ENCODE measurements at regions not wholly inside any gene's neighbourhood (a gene's known extent, or its start where the extent isn't known, plus 50 kb on each side); places are given as distances from the start of the nearest gene placed in this dataset.

DNA sequence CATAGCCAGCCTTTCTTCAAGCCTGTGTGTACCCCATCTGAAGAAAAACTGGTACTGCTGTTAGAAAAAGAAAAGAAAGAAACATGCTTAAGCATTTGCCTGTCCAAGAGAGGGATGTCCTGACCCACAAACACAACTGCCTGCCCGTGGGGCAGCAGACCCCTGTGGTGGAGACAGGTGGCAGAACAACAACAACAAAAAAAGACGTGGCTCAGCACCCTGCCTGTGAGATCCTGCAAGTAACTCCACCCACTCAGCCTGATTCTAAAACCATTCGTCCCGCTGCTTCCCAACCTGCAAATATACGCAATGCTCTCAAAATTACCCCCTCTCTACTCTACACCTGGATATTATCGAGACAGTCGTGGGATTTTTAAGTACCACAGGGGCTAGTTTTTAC, 64.9 kb upstream of the ZDHHC17 start:
- no peak overlapping the region for H3K4me3 ChIP-seq (ENCODE audit: low read length)
- no peaks in the 10 kb centered on the region for H3K9me3 ChIP-seq (ENCODE audit: low read length)
- H4K20me1 ChIP-seq (ENCODE audit: low read length): no peaks in the 10 kb centered on the region
- H3K27me3 ChIP-seq (ENCODE audit: low read length): no peaks in the 10 kb centered on the region
- no peaks in the 10 kb centered on the region for H3K36me3 ChIP-seq (ENCODE audit: low read depth, low read length)
- ChIA-PET POLR2A (ENCODE audit: unreplicated experiment) (no interaction called here), CTCF (no interaction called here)
- DNase-seq (no peak), ATAC-seq (no peak)
- TF ChIP-seq EZH2 (IDR thresholded peaks at IDR 0.05; ENCODE audit: low read length, unreplicated experiment): no peak
- TF ChIP-seq EZH2phosphoT487 (IDR thresholded peaks at IDR 0.05; ENCODE audit: borderline replicate concordance, low read length): no peak
- TF ChIP-seq, protein P1, sequence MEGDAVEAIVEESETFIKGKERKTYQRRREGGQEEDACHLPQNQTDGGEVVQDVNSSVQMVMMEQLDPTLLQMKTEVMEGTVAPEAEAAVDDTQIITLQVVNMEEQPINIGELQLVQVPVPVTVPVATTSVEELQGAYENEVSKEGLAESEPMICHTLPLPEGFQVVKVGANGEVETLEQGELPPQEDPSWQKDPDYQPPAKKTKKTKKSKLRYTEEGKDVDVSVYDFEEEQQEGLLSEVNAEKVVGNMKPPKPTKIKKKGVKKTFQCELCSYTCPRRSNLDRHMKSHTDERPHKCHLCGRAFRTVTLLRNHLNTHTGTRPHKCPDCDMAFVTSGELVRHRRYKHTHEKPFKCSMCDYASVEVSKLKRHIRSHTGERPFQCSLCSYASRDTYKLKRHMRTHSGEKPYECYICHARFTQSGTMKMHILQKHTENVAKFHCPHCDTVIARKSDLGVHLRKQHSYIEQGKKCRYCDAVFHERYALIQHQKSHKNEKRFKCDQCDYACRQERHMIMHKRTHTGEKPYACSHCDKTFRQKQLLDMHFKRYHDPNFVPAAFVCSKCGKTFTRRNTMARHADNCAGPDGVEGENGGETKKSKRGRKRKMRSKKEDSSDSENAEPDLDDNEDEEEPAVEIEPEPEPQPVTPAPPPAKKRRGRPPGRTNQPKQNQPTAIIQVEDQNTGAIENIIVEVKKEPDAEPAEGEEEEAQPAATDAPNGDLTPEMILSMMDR (conservative IDR thresholded peaks at IDR 0.05; ENCODE audit: low read depth, low read length): no peak
- peaks cover 3% of the 10 kb centered on the region; the same call in 1 of the 2 replicates for H3K4me1 ChIP-seq (ENCODE audit: insufficient read depth, low read length)
- no peak overlapping the region for H3K9ac ChIP-seq (ENCODE audit: low read length)
- H3K79me2 ChIP-seq (ENCODE audit: low read length): no peaks in the 10 kb centered on the region
- no peak overlapping the region for H2AFZ ChIP-seq (ENCODE audit: low read length)
- intact Hi-C loops (cut with micrococcal nuclease): no loop called here
- no TSS peak for BruUV-seq (replicated peaks)
- H3K4me2 ChIP-seq (ENCODE audit: low read length): no peak overlapping the region
- no peaks in the 10 kb centered on the region for H3F3A ChIP-seq (ENCODE audit: low read length, unreplicated experiment)
- no peaks in the 10 kb centered on the region for H3K9me2 ChIP-seq (replicated peaks; ENCODE audit: low read length)
- H3K27ac ChIP-seq (ENCODE audit: low read length): no peak overlapping the region

DNA sequence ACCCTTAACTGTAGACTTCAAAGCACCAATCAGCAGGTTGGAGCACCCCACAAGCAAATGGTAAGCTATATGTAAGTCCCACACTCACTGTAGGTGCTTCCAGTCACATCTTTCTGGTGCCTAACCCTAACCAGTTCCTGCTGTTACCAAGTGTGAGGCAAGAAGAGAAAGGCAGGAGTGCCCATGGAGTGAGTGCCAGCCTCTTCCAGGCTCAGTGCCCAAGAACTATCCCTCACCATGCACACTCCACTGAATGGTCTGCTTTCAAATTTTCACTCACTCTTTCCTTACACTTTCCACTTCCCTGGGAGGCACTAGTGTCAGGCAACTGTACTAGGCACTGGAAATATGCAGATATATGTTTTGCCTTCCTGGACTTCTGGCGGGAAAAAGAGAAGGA, 62.2 kb upstream of the ZDHHC17 start:
- H3K36me3 ChIP-seq (ENCODE audit: low read depth, low read length): no peaks in the 10 kb centered on the region
- ChIA-PET POLR2A (ENCODE audit: unreplicated experiment) (no interaction called here), CTCF (no interaction called here)

DNA sequence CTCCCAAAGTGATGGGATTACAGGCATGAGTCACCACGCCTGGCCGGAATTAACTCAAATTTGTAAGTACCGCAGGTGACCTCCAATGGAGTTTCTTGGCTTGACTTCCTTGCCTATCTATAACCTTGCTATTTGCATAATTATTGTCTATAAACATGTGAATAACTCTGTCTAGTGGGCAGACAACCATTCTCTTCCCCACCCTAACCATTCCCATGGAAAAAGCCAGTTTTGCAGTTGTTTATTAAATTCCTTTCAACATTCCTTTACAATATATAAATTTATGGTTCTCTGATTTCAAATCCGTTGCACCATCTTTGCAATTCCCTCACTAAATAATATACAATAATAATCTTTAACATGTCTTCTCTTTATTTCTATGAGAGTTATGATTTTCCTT, 61.0 kb upstream of the ZDHHC17 start:
- CTCF ChIA-PET: no interaction called here
- Histone ChIP-seq H3K27me3 (ENCODE audit: low read length) (no peaks in the 10 kb centered on the region), H3K4me2 (ENCODE audit: low read length) (no peak overlapping the region), H3F3A (ENCODE audit: low read length, unreplicated experiment) (no peaks in the 10 kb centered on the region), H3K9me2 (replicated peaks; ENCODE audit: low read length) (no peaks in the 10 kb centered on the region), H3K4me3 (ENCODE audit: low read length) (no peak overlapping the region), H3K4me1 (ENCODE audit: insufficient read depth, low read length) (peaks cover 16% of the 10 kb centered on the region), H3K9me3 (ENCODE audit: low read length) (no peaks in the 10 kb centered on the region), H3K27ac (ENCODE audit: low read length) (no peak overlapping the region), H3K36me3 (ENCODE audit: low read depth, low read length) (no peaks in the 10 kb centered on the region), H3K79me2 (ENCODE audit: low read length) (no peaks in the 10 kb centered on the region), H4K20me1 (ENCODE audit: low read length) (no peaks in the 10 kb centered on the region), H2AFZ (ENCODE audit: low read length) (no peak overlapping the region), H3K9ac (ENCODE audit: low read length) (no peak overlapping the region)
- no peak for DNase-seq
- POLR2A ChIA-PET (ENCODE audit: unreplicated experiment): interaction anchor here (0.5 kb wide), 1 partner anchor 11 kb away, joined by 3 read pairs; no protein-coding TSS in a partner anchor
- no peak for ATAC-seq
- no TSS peak for BruUV-seq (replicated peaks)
- intact Hi-C loops (cut with micrococcal nuclease): loop anchor here (5.0 kb wide), 1 partner anchor 71 kb away; no protein-coding TSS in a partner anchor
- TF ChIP-seq EZH2 (IDR thresholded peaks at IDR 0.05; ENCODE audit: low read length, unreplicated experiment): no peak
- TF ChIP-seq, protein P1 (conservative IDR thresholded peaks at IDR 0.05; ENCODE audit: low read depth, low read length): no peak
- no peak for TF ChIP-seq EZH2phosphoT487 (IDR thresholded peaks at IDR 0.05; ENCODE audit: borderline replicate concordance, low read length)

More for the DNA sequence above, 62.2 kb upstream of the ZDHHC17 start:
- no peaks in the 10 kb centered on the region for H3F3A ChIP-seq (ENCODE audit: low read length, unreplicated experiment)
- no peak overlapping the region for H3K4me2 ChIP-seq (ENCODE audit: low read length)
- H3K27me3 ChIP-seq (ENCODE audit: low read length): no peaks in the 10 kb centered on the region
- BruUV-seq (replicated peaks): no TSS peak
- no peaks in the 10 kb centered on the region for H3K9me3 ChIP-seq (ENCODE audit: low read length)
- H3K79me2 ChIP-seq (ENCODE audit: low read length): no peaks in the 10 kb centered on the region
- ATAC-seq (no peak), DNase-seq (no peak)
- no peak overlapping the region for H3K27ac ChIP-seq (ENCODE audit: low read length)
- TF ChIP-seq, protein P1 (conservative IDR thresholded peaks at IDR 0.05; ENCODE audit: low read depth, low read length): no peak
- TF ChIP-seq EZH2phosphoT487 (IDR thresholded peaks at IDR 0.05; ENCODE audit: borderline replicate concordance, low read length): no peak
- 0 out of 2 replicates have a peak overlapping the region, but pooled peaks have one; percentile 19 for H2AFZ ChIP-seq (ENCODE audit: low read length)
- no peak overlapping the region for H3K4me3 ChIP-seq (ENCODE audit: low read length)
- H4K20me1 ChIP-seq (ENCODE audit: low read length): no peaks in the 10 kb centered on the region
- peaks cover 16% of the 10 kb centered on the region for H3K4me1 ChIP-seq (ENCODE audit: insufficient read depth, low read length)
- H3K9me2 ChIP-seq (replicated peaks; ENCODE audit: low read length): no peaks in the 10 kb centered on the region
- H3K9ac ChIP-seq (ENCODE audit: low read length): no peak overlapping the region
- intact Hi-C loops (cut with micrococcal nuclease): loop anchor here (5.0 kb wide), 1 partner anchor 69 kb away; no protein-coding TSS in a partner anchor
